ENCODE measurements at regions not wholly inside any gene's neighbourhood (a gene's known extent, or its start where the extent isn't known, plus 50 kb on each side); places are given as distances from the start of the nearest gene placed in this dataset.

- no peak for DNase-seq
Measured at GRCh38 chr5:66306844-66307315, 162.8 kb downstream of the SREK1 start.

- DNase-seq: peak; percentile 68
Measured at GRCh38 chr5:66307647-66308241, 163.6 kb downstream of the SREK1 start.

DNA sequence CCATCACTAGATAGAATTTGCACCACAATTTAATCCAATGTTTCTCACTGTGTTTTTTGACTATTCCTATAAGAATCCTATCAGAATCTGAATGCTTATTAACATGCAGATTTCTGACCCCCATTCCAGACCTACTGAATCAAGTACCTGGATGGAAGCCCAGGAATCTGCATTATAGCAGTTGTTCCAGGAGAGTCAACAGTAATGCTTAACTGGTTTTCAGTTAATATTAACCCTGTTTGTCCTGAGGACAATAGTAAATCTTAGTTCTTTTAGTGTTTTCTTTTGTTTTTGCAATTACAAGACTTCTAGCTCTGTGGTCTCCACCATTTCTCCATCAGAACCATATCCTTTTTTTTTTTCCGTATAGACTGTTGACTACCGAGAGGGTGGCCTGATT is 168.2 kb downstream of the SREK1 start:
- no peak for DNase-seq

DNA sequence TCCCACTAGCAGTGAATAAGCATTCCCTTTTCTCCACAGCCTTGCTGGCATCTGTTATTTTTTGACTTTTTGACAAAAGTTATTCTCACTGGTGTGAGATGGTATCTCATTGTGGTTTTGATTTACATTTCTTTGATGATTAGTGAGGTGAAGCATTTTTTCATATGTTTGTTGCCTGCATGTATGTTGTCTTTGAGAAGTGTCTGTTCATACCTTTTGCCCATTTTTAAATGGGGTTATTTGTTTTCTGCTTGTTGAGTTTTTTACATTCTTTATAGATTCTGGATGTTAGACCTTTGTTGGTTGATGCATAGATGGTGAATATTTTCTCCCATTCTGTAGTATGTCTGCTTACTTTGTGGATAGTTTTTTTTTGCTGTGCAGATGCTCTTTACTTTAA is 171.7 kb downstream of the SREK1 start:
- DNase-seq: no peak

- no peak for DNase-seq
Measured at GRCh38 chr5:66322786-66323528, 178.9 kb downstream of the SREK1 start.

DNA sequence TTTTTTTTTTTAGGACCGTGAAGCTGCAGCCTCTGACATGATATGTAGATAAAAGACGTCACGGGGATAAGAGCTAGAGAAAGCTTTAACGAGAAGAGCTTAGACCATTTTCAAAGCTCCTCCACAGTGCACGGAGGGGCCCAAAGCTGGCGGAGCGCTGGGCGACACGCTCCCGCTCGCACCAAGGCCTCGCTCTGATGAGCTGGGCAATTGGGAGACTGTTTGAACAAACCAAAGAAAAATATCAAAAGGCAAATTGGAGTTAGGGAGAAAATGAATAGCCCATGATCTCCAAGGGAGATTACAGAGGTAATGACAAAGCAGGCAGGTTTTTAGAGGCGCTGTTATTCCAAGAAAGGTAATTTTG is 179.4 kb downstream of the SREK1 start:
- no peak for DNase-seq

- peak; percentile 85 for DNase-seq
Measured at GRCh38 chr5:66324357-66324756, 180.3 kb downstream of the SREK1 start.

GRCh38 chr5:66326276-66326675 is 182.2 kb downstream of the SREK1 start:
- no peak for DNase-seq

- DNase-seq: no peak
Measured at GRCh38 chr5:66327008-66327407, 182.9 kb downstream of the SREK1 start.

DNA sequence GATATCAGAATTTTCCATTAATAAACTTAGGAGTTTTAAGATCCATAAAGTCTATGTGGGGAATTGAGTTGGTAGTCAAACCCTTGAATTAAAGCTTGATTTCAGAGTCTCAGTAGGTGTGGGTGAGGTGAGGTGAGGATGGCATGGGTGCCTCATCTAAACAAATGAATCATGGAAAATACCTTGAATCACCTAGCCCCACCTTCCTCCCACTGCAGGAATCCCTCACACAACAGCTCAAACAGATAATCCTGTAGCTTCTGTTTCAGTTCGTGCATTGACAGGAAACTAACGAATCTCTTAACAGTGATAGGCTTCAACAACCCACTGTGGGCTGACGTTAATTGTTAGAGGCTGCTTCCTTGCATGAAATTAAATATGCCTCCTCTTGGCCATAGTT is 185.0 kb downstream of the SREK1 start:
- DNase-seq: no peak

DNA sequence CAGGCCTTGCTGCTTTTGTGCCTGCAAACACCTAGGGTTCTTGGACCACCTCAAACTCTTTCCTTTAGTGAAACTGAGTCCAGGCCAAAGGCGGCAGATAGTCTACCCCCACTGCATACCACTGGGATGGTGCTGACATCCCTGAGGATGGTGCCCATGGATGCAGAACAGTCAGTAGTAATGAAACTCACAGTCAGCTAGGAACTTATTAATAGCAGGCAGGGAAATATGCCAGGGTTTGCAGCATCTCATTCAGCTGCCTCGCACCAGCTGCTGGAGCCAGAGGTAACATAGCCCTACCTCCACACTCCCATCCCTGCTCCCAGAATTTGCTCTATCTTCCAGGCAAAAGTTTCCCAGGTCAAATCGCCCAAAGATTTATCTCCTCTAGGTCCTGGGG is 189.1 kb downstream of the SREK1 start:
- no peak for DNase-seq

GRCh38 chr5:66337626-66338226 is 193.6 kb downstream of the SREK1 start:
- DNase-seq: no peak

- no peak for DNase-seq
Measured at GRCh38 chr5:66338828-66339227, 194.7 kb downstream of the SREK1 start.

- no peak for DNase-seq
Measured at GRCh38 chr5:66339896-66340295, 195.8 kb downstream of the SREK1 start.

DNA sequence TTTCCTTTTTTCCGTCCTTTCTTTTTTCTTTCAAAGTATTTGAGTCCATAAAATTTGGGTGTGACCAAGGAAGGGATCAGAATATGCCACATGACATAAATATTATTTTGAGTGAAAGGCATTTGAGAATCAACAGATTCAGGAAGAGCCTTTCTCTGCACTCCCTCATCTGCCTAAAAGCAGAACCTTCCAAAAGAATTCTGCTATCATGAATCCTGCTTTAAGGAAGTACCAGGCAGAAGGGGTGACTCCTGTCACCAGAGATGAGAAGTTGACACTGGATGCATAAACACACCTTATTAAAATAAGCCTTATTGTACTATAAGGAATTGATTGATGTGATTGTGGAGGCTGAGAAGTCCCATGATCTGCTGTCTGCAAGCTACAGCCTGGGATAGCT is 196.7 kb downstream of the SREK1 start:
- no peak for DNase-seq

DNA sequence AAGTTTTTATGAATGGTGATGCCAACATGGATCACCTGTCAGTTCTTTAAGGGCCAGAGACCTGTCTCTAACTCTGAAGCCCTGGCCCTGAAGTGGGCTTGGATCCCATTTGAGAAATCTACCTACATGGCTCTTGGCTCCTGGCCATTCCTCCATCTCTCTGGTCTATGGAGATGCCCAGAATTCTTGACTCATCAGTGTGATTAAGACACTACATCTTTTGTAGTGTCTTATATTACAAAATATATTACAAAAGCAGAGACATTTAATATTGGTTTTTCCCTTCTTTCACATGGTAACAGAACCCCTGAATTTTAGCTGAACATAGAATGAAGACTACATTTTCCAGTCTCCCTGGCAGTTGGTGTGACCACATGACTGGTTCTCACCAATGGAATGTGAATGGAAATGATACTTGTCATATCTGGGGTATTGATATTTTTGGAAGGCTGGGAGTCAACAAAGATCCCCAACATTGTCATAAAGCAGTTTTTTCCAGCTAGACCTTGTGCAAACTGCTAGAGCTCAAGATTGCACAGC is 198.3 kb downstream of the SREK1 start:
- DNase-seq: no peak

GRCh38 chr5:66343370-66344071 is 199.4 kb downstream of the SREK1 start:
- DNase-seq: no peak

- DNase-seq: no peak
Measured at GRCh38 chr5:66344544-66344943, 200.4 kb downstream of the SREK1 start.

- DNase-seq: no peak
Measured at GRCh38 chr5:66345281-66345680, 201.2 kb downstream of the SREK1 start.

DNA sequence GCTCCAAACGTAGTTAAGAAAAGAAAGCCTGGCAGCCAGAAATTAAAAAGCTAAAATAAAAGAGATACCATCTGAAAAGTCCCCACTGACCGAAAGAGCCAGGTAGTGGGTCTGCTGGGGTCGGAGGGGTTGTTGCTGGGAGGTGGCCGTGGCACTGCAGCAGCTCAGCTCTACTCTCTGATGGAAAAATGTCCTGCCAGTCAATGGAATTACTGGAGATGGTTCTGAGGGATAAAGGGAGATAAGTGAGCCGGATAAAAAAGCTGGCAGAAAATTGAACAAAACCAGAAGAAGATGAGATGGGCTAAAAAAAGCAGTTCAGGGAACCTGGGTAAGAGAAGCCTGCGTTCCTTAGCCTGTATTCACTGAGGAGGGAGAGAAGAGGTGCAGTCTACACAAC is 202.8 kb downstream of the SREK1 start:
- DNase-seq: no peak

DNA sequence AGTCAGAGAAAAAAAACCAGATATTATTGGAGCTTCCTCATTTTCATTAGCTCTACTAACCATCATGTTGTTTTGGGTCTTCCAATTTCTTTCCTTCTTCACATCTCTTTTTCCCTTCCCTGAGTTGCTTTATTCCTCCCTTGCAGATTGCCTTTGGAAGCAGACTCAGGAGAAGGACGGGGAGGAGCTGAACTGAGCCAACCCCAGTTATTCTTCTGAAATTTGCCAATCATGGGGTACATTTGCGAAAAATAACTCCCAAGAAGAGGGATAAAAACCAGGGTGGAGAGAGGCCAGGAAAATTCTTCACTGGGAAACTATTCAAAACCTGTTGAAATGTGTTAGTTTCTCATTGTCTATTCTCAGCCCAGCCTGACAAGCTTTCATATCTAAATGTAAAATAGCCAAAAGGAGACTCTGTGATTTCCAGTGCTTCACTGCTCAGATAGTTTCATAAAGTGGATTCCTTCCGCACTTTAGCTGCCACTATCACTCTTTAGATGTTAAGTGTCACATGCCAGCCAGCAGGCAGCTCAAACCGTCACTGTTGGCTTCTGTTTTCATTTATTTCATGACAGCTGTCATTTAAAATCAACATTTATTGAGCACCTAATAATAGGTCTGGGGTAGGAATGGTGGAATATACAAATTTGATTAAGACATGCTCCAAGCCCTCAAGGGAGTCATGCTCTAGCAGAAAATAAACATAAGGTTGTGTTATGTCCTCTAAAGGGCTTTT is 204.5 kb downstream of the SREK1 start:
- DNase-seq: no peak

- no peak for DNase-seq
Measured at GRCh38 chr5:66351813-66352212, 207.7 kb downstream of the SREK1 start.

- no peak for DNase-seq
Measured at GRCh38 chr5:66353186-66353585, 209.1 kb downstream of the SREK1 start.

All from NCI-H345 (cell line).